GM18517 (cell line): ENCODE measurements at regions not wholly inside any gene's neighbourhood (a gene's known extent, or its start where the extent isn't known, plus 50 kb on each side); places are given as distances from the start of the nearest gene placed in this dataset.

Experiments
- ATAC-seq: cut with Tn5 transposase; IDR thresholded peaks from one replicate; pipeline ENCODE4 v1.9.1; 2021; ENCODE audit warnings: mild to moderate bottlenecking, moderate library complexity; ENCODE audit not compliant: unreplicated experiment

- ATAC-seq = no peak
These were observed 423.5 kb downstream of the COL12A1 start for GRCh38 chr6:74782346-74782745.

GRCh38 chr6:74780831-74781230 lies 425.0 kb downstream of the COL12A1 start:
- ATAC-seq = no peak

- ATAC-seq = no peak
These were observed 437.1 kb downstream of the COL12A1 start for GRCh38 chr6:74768738-74769137.

- ATAC-seq = no peak
These were observed 437.7 kb downstream of the COL12A1 start for GRCh38 chr6:74768120-74768519.

GRCh38 chr6:74765486-74765885 lies 440.4 kb downstream of the COL12A1 start:
- no peak for ATAC-seq

DNA sequence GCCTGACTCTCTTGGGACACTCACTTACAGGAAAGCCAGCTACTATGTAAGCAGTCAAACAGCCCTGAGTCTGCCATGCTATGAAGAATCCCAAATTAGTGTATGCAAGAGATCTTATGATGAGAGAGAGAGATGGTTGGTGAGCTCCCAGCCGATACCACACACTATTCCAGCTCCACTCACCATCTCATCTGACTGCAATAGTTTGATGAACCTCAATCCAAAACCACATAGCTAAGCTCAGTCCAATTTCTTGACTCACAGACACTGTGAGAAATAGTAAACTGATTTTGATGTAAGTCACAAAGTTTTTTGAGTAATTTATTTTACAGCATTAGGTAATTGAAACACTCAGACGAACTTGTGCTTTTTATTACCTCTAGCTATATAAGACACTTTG lies 441.4 kb downstream of the COL12A1 start:
- ATAC-seq = no peak

DNA sequence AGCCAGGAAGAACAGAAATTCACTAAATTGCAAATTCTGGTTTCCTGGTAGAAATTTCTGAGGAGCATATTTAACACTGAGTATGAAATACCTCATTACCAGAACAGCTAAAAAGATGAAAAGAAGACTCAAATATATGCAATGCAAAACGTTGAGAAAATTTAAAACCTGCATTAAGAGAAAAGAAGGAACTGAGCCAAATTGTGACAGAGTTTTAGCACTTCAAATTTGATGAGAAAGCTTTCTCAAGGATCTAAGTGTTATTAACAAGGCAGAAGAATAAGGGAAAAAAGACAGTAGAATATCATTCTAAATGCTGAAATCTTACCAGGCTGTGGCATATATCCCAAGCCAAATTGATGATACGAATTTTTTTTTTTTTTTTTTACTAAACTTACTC lies 443.0 kb downstream of the COL12A1 start:
- ATAC-seq = no peak

GRCh38 chr6:74757813-74758212 lies 448.0 kb downstream of the COL12A1 start:
- ATAC-seq = no peak

DNA sequence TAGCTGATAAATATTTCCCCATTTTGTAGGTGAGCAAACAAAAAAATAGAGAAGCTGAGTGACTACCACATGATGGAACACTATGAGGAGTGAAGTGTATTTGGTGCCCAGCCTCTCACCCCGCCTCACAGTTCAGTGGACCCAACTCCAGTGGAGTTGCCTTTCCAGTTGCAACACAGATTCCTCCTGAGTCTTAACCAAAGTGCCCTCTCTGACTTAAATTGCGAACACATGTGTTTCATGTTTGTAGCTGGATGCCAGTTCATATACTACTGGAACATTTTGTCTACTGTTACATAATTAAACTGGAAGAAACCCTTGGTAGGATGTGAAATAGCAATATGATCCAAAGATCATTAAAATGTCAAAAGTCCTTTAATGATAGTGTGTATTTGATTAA lies 448.9 kb downstream of the COL12A1 start:
- ATAC-seq = no peak

DNA sequence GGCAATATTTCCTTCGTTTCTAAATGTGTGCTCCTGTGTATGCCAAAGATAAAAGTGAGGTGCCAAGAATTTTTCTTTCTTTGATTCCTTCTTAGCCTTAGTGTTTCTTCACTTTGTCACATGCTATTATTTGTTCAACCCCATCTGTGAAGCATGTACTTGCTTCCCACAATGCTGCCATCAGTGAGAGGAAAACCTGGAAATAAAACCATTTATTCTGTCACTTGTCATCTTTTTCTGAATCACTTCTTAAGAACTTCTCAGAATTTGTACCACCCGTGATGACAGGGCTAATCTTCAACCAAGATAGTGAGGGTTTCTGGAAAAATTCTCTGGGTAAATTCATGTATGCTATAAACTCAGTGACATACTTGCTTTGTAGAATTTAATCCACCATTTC lies 450.1 kb downstream of the COL12A1 start:
- ATAC-seq = no peak

DNA sequence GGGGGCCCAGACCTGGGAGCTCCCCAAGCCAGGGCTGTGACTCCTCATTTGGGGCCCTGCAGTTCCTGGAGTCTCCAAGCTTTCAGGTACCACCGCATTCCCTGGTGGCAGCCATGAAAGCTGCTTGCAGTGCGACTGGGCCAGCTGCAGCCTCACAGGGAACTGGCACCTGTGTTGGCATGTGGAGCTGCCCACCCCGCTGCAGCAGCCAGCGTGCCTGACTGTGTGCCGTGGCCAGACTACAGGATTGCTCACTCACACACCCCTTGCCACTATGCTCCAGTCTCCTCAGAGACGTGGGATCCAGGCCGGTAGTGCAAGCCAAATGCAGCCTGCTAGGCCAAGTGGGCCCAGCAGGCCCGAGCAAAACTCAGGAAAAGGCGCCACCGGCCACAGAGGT lies 450.7 kb downstream of the COL12A1 start:
- ATAC-seq = no peak

DNA sequence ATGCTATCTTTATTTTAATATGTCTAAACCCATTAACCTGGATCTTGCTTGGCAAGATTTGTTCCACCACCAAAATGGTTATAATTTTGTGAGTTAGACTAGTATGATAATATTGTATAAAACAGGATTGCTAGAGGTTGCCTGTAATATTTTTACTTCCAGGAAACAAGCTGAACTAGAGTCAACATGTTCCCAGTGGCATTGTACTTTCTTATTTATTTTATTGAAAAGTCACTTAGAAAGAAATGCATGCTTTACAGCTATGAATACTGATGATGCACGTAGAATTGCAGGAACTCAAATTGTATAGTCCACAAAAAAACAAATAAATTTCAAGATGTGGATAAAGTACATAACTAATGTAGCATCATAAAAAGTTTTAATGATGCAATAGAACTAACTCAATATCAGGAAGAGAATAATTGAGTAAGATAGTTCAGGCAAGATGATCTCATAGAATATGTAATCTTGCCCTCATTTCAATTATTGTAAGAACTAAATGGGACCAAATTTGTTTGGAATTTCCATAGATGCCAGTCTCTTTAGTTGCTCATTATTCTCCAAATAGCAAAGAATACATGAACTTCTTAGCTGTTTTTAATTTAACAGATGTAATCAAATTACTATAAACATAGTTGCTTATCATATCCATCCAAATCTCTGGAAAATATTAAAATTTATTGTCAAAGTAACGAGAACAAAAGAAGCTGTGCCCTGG lies 451.8 kb downstream of the COL12A1 start:
- no peak for ATAC-seq

DNA sequence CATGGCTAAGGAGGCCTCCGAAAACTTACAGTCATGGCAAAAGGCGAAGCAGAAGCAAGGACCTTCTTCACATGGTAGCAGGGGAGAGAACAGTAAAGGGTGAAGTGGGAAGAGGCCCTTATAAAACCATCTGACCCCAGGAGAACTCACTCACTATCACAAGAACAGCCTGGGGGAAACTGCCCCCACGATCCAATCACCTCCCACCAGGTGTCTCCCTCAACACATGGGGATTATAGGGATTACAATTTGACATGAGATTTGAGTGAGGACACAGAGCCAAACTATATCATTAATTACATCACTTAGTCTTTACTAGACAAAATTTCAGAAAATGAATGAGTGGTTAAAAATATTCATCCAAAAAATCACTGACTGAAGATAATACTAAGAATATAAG lies 453.6 kb downstream of the COL12A1 start:
- no peak for ATAC-seq

DNA sequence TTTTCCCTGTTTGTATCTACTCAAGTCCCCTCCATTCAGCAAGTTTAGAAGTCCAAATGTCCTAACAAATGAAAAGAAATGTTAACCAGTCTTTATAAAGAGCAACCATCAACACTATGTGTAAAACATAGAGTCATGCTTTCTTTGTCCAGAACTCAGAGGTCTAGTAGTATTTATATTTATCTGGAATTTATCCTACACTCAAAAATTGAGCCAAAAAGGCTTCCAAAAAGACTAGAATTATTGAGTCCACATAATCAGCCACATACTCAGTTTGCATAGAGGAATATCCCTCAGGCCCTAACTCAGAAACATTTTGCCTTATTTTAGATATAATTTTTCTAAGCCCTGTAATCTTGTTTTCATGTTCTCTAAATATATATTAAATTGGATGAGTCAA lies 455.0 kb downstream of the COL12A1 start:
- ATAC-seq = no peak

DNA sequence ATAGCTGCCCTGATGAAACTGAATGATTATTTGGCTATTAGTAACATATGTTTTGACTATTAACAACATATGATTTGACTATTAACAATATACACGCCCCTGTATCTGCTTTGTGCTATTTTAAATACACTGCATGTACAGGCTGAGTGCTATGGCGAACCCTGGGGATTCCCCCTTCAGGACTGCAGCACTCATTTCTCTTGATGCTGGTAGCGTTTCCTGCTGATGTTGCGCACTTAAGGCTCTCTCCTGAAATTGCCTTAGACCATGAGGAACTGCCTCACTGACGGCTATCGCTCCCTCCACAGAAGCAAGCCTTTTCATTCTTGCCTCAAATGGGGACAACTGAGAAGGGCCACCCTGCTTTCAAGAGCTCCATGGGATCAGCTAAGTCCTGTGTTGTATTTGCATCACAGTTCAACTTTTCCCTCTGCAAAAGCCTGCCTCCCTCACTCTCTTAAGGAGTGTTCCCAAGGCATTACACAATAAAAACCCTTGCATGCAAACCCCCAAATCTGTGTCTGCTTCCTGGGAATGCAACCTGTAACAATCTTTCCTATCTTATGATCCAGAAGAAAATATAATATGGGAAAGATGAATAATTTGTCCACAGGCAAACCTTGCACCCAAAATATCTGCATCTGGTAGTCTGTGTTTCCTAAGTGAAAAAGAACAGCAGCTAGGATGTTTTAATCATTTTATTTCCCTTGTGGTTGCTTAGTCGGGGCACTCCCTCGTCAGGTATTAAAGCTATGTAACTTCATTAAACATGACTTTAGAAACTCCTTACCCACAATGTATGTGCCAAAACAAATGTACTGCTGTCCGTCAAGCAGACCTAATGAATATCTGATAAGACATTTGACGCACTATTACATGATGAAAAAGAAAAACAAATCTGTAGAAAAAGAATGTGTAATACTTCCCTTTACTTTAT lies 456.4 kb downstream of the COL12A1 start:
- no peak for ATAC-seq

GRCh38 chr6:74745670-74746069 lies 460.2 kb downstream of the COL12A1 start:
- no peak for ATAC-seq

- ATAC-seq = peak; percentile 98
These were observed 462.9 kb downstream of the COL12A1 start for GRCh38 chr6:74742793-74743508.

DNA sequence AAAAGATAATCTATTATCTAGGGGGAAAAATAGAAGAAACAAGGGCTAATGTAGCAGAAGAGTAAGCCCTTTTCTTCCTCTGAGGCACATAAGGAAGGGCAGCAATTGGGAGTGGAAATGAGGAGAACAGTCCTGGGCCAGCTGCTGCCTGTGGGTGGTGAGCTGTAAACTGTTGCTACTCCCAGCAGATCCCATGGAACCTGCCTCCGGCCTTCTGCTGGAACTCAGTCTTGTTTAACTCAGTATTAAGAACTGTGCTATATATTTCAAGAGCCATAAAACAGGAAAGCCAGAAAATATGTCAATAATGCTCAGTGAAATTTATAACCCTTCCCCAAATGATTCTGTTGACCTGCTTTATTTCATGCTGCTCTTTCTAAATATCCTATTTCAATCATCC lies 464.2 kb downstream of the COL12A1 start:
- no peak for ATAC-seq

GRCh38 chr6:74735304-74735703 lies 470.5 kb downstream of the COL12A1 start:
- no peak for ATAC-seq

- no peak for ATAC-seq
These were observed 471.0 kb downstream of the COL12A1 start for GRCh38 chr6:74734901-74735300.

DNA sequence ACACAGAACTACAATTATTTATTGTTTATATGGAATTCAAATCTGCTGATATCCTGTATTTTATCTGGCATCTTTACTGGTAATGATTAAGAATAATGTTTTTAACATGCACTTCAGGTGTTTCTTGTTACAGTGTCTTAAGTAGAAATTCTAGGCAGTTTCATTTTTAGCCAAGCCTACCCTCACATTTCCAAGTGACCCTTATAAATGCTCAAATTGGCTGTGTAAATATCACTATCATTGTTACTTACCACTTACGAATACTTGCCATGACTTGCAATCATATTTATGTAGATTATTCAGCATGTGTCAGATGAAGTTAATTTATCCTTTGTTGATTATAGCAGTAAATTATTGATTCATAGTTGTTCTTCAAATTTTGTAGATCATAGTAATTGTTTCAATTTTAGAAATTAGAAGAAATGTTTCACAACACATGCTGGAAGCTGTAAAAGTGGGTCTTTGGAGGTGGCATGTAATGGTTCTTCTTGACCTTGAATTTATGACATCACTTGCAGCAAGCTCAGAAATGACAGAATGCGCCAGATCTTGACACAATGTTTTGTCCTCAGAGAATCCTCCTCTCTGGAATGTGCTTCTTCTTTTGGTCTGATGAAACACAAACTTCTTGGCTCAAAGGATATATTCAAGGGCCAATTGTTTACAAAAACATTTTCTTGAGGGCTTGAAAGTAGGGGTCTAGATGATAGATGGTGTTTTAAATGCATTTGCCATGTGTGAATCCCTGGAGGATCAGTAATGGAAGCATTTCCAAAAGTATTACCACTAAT lies 471.8 kb downstream of the COL12A1 start:
- ATAC-seq = no peak
